ENCODE measurements at regions not wholly inside any gene's neighbourhood (a gene's known extent, or its start where the extent isn't known, plus 50 kb on each side); places are given as distances from the start of the nearest gene placed in this dataset.

DNA sequence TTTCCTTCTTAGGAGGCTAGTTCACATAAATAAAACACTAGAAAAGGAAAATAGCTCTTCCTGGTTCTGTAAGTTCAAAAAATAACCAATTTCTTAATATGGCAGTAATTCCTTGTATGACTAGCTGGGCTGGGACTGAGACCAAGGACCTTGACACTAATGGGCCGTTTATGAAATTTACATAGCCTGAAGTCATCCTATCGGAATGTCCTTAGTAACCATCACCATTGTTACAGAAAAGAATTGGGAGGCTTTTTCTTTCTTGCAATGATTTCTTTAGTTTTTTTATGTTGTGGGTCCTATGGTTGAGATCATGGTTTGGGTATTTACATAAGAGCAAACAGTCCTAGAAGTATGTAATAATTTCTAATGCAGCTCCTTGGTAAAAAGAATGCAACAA lies 87.1 kb upstream of the HDAC9 start:
- H3K4me3 ChIP-seq (replicated peaks in 1 of 2; ENCODE audit: low read depth in 1 of 2, low read length in 2 of 2) = no peak overlapping the region
- no peaks in the 10 kb centered on the region for H3K9me2 ChIP-seq (ENCODE audit: insufficient read depth)
- no peak overlapping the region for H2AFZ ChIP-seq (ENCODE audit: low read depth, low read length, poor library complexity, severe bottlenecking)
- H3K36me3 ChIP-seq (ENCODE audit: control insufficient read depth in 1 of 2, insufficient read depth in 2 of 2, low read length in 2 of 2) = no peaks in the 10 kb centered on the region
- no peak for TF ChIP-seq POLR2A (IDR thresholded peaks at IDR 0.05; ENCODE audit: borderline replicate concordance, extremely low read depth, insufficient read depth, insufficient read length)
- no peak for TF ChIP-seq EZH2phosphoT487 (IDR thresholded peaks at IDR 0.05; ENCODE audit: borderline replicate concordance)
- no peak for TF ChIP-seq FOSL1 (IDR thresholded peaks at IDR 0.05; ENCODE audit: low read depth)
- TF ChIP-seq CBX3 (IDR thresholded peaks at IDR 0.05; ENCODE audit: low read depth) = no peak
- TF ChIP-seq, protein P1, sequence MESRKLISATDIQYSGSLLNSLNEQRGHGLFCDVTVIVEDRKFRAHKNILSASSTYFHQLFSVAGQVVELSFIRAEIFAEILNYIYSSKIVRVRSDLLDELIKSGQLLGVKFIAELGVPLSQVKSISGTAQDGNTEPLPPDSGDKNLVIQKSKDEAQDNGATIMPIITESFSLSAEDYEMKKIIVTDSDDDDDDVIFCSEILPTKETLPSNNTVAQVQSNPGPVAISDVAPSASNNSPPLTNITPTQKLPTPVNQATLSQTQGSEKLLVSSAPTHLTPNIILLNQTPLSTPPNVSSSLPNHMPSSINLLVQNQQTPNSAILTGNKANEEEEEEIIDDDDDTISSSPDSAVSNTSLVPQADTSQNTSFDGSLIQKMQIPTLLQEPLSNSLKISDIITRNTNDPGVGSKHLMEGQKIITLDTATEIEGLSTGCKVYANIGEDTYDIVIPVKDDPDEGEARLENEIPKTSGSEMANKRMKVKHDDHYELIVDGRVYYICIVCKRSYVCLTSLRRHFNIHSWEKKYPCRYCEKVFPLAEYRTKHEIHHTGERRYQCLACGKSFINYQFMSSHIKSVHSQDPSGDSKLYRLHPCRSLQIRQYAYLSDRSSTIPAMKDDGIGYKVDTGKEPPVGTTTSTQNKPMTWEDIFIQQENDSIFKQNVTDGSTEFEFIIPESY (IDR thresholded peaks at IDR 0.05; ENCODE audit: extremely low read depth, insufficient replicate concordance, low read length) = no peak
- no peak for TF ChIP-seq TCF7L2 (IDR thresholded peaks at IDR 0.05; ENCODE audit: borderline replicate concordance, extremely low read depth, insufficient read depth, insufficient read length)
- TF ChIP-seq ZFX (IDR thresholded peaks at IDR 0.05) = no peak
- no peak for TF ChIP-seq POLR2AphosphoS5 (IDR thresholded peaks at IDR 0.05; ENCODE audit: low read depth, low read length)
- TF ChIP-seq, protein P2, sequence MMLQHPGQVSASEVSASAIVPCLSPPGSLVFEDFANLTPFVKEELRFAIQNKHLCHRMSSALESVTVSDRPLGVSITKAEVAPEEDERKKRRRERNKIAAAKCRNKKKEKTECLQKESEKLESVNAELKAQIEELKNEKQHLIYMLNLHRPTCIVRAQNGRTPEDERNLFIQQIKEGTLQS (IDR thresholded peaks at IDR 0.05) = no peak
- TF ChIP-seq EGR1 (IDR thresholded peaks at IDR 0.05; ENCODE audit: low read depth) = no peak
- TF ChIP-seq ELF1 (IDR thresholded peaks at IDR 0.05; ENCODE audit: borderline replicate concordance, low read depth) = no peak
- no peak for TF ChIP-seq CEBPB (IDR thresholded peaks at IDR 0.05; ENCODE audit: low read depth)
- no peak for TF ChIP-seq RAD21 (IDR thresholded peaks at IDR 0.05; ENCODE audit: low read depth)
- TF ChIP-seq, protein P3, sequence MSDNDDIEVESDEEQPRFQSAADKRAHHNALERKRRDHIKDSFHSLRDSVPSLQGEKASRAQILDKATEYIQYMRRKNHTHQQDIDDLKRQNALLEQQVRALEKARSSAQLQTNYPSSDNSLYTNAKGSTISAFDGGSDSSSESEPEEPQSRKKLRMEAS (IDR thresholded peaks at IDR 0.05) = no peak
- TF ChIP-seq ZNF274 (IDR thresholded peaks at IDR 0.05; ENCODE audit: low read depth, low read length) = no peak
- TF ChIP-seq SRF (IDR thresholded peaks at IDR 0.05; ENCODE audit: low read depth) = no peak
- TF ChIP-seq SP1 (IDR thresholded peaks at IDR 0.05; ENCODE audit: low read depth) = no peak
- no peak for TF ChIP-seq EZH2 (IDR thresholded peaks at IDR 0.05)
- no peak for TF ChIP-seq SIN3A (IDR thresholded peaks at IDR 0.05; ENCODE audit: low read depth)
- H3K9me3 ChIP-seq (ENCODE audit: control insufficient read depth in 1 of 2, insufficient read depth in 1 of 2, low read depth in 1 of 2, low read length in 2 of 2) = no peaks in the 10 kb centered on the region
- no peak for ATAC-seq
- H3K4me2 ChIP-seq (ENCODE audit: low read length) = no peak overlapping the region
- no TSS peak for BruUV-seq (replicated peaks)
- no peaks in the 10 kb centered on the region for H4K20me1 ChIP-seq (ENCODE audit: insufficient read depth)
- DNase-seq (ENCODE audit: low read depth, low spot score) = no peak
- H3K27ac ChIP-seq (ENCODE audit: low read depth, low read length) = no peak overlapping the region
- H3K4me1 ChIP-seq (ENCODE audit: control insufficient read depth in 1 of 2, insufficient read depth in 2 of 2, low read length in 2 of 2) = no peaks in the 10 kb centered on the region
- ChIA-PET CTCF (no interaction called here), POLR2A (no interaction called here), RAD21 (ENCODE audit: low non-redundant PET in 1 of 2, low total read pairs in 2 of 2, uncharacterized antibody in 2 of 2, unreplicated experiment in 2 of 2) (no interaction called here)
- no peaks in the 10 kb centered on the region for H3K27me3 ChIP-seq (ENCODE audit: insufficient read depth, low read length)
- no peak overlapping the region for H3K9ac ChIP-seq (ENCODE audit: low read length)
- no peaks in the 10 kb centered on the region for H3K79me2 ChIP-seq (ENCODE audit: insufficient read depth, low read length)
- intact Hi-C loops (cut with micrococcal nuclease) = no loop called here
